ENCODE measurements at regions not wholly inside any gene's neighbourhood (a gene's known extent, or its start where the extent isn't known, plus 50 kb on each side); places are given as distances from the start of the nearest gene placed in this dataset.

GRCh38 chr6:225907-226306, 66.4 kb upstream of the DUSP22 start:
- CTCF ChIA-PET, result no interaction called here
- no peak for TF ChIP-seq NFRKB (IDR thresholded peaks at IDR 0.05)
- TF ChIP-seq ARNT (IDR thresholded peaks at IDR 0.05), result no peak
- TF ChIP-seq ZNF384 (IDR thresholded peaks at IDR 0.05), result no peak
- TF ChIP-seq CTBP1 (IDR thresholded peaks at IDR 0.05; ENCODE audit: borderline replicate concordance), result no peak
- TF ChIP-seq FOXK2 (IDR thresholded peaks at IDR 0.05), result no peak
- TF ChIP-seq HDGF (IDR thresholded peaks at IDR 0.05; ENCODE audit: borderline replicate concordance), result no peak
- TF ChIP-seq FOXM1 (IDR thresholded peaks at IDR 0.05; ENCODE audit: borderline replicate concordance), result no peak
- TF ChIP-seq FOXA1 (IDR thresholded peaks at IDR 0.05), result no peak
- TF ChIP-seq BHLHE40 (IDR thresholded peaks at IDR 0.05; ENCODE audit: borderline replicate concordance), result no peak
- TF ChIP-seq TARDBP (IDR thresholded peaks at IDR 0.05), result no peak
- no peak for TF ChIP-seq SUZ12 (IDR thresholded peaks at IDR 0.05)
- TF ChIP-seq SP1 (IDR thresholded peaks at IDR 0.05), result no peak
- no peak for TF ChIP-seq ELF4 (IDR thresholded peaks at IDR 0.05)
- TF ChIP-seq, protein P1, sequence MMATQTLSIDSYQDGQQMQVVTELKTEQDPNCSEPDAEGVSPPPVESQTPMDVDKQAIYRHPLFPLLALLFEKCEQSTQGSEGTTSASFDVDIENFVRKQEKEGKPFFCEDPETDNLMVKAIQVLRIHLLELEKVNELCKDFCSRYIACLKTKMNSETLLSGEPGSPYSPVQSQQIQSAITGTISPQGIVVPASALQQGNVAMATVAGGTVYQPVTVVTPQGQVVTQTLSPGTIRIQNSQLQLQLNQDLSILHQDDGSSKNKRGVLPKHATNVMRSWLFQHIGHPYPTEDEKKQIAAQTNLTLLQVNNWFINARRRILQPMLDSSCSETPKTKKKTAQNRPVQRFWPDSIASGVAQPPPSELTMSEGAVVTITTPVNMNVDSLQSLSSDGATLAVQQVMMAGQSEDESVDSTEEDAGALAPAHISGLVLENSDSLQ (IDR thresholded peaks at IDR 0.05), result no peak
- no peak for TF ChIP-seq L3MBTL2 (conservative IDR thresholded peaks at IDR 0.05)
- TF ChIP-seq LEF1 (IDR thresholded peaks at IDR 0.05; ENCODE audit: borderline replicate concordance), result no peak
- POLR2A ChIA-PET, result no interaction called here
- no peak for DNase-seq (ENCODE audit: extremely low spot score)

DNA sequence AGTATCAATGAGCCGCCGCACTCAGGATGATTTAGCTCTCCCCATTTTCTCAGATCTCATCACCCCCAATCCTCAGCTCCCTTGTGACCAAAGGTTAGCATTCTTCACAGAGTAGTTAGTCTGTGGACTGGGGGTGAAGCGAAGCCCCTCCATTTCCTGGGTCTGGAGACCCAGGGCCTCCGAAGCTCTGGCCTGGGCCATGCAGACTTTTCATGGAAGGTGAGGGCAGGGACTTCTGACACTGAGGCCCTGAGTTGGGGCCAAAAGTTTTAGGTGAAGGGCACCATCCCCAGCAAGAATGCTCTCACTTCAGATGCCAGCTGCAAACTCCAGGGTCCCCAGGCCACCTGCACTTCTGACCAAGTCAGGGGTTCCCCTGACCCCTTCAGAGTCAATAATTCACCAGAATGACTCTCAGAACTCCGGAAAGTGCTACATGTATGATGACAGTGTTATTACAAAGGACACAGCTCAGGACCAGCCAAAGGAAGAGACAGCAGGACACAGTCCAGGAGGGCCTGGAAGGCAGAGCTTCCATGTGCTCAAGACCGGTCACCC, 65.7 kb upstream of the DUSP22 start:
- CTCF ChIA-PET, result no interaction called here
- no peak for DNase-seq (ENCODE audit: extremely low spot score)
- TF ChIP-seq ARNT (IDR thresholded peaks at IDR 0.05) (no peak), ELF4 (IDR thresholded peaks at IDR 0.05) (no peak), L3MBTL2 (conservative IDR thresholded peaks at IDR 0.05) (no peak), FOXM1 (IDR thresholded peaks at IDR 0.05; ENCODE audit: borderline replicate concordance) (no peak), NFRKB (IDR thresholded peaks at IDR 0.05) (no peak), FOXK2 (IDR thresholded peaks at IDR 0.05) (no peak), CTBP1 (IDR thresholded peaks at IDR 0.05; ENCODE audit: borderline replicate concordance) (no peak), ZNF384 (IDR thresholded peaks at IDR 0.05) (no peak), HDGF (IDR thresholded peaks at IDR 0.05; ENCODE audit: borderline replicate concordance) (no peak), FOXA1 (IDR thresholded peaks at IDR 0.05) (no peak), TARDBP (IDR thresholded peaks at IDR 0.05) (no peak), SUZ12 (IDR thresholded peaks at IDR 0.05) (no peak), LEF1 (IDR thresholded peaks at IDR 0.05; ENCODE audit: borderline replicate concordance) (no peak), BHLHE40 (IDR thresholded peaks at IDR 0.05; ENCODE audit: borderline replicate concordance) (no peak), SP1 (IDR thresholded peaks at IDR 0.05) (no peak)
- TF ChIP-seq, protein P1 (IDR thresholded peaks at IDR 0.05), result no peak
- POLR2A ChIA-PET, result no interaction called here

GRCh38 chr6:227074-227782, 65.1 kb upstream of the DUSP22 start:
- POLR2A ChIA-PET, result no interaction called here
- CTCF ChIA-PET, result no interaction called here
- no peak for DNase-seq (ENCODE audit: extremely low spot score)
- no peak for TF ChIP-seq ELF4 (IDR thresholded peaks at IDR 0.05)
- no peak for TF ChIP-seq ZNF384 (IDR thresholded peaks at IDR 0.05)
- no peak for TF ChIP-seq L3MBTL2 (conservative IDR thresholded peaks at IDR 0.05)
- TF ChIP-seq ARNT (IDR thresholded peaks at IDR 0.05), result no peak
- no peak for TF ChIP-seq HDGF (IDR thresholded peaks at IDR 0.05; ENCODE audit: borderline replicate concordance)
- TF ChIP-seq SP1 (IDR thresholded peaks at IDR 0.05), result no peak
- no peak for TF ChIP-seq BHLHE40 (IDR thresholded peaks at IDR 0.05; ENCODE audit: borderline replicate concordance)
- no peak for TF ChIP-seq FOXA1 (IDR thresholded peaks at IDR 0.05)
- no peak for TF ChIP-seq NFRKB (IDR thresholded peaks at IDR 0.05)
- TF ChIP-seq FOXK2 (IDR thresholded peaks at IDR 0.05), result no peak
- no peak for TF ChIP-seq TARDBP (IDR thresholded peaks at IDR 0.05)
- no peak for TF ChIP-seq SUZ12 (IDR thresholded peaks at IDR 0.05)
- TF ChIP-seq LEF1 (IDR thresholded peaks at IDR 0.05; ENCODE audit: borderline replicate concordance), result no peak
- no peak for TF ChIP-seq FOXM1 (IDR thresholded peaks at IDR 0.05; ENCODE audit: borderline replicate concordance)
- TF ChIP-seq CTBP1 (IDR thresholded peaks at IDR 0.05; ENCODE audit: borderline replicate concordance), result no peak

GRCh38 chr6:227812-228338, 64.4 kb upstream of the DUSP22 start:
- POLR2A ChIA-PET, result no interaction called here
- no peak for DNase-seq (ENCODE audit: extremely low spot score)
- CTCF ChIA-PET, result no interaction called here
- TF ChIP-seq TARDBP (IDR thresholded peaks at IDR 0.05), result no peak
- TF ChIP-seq BHLHE40 (IDR thresholded peaks at IDR 0.05; ENCODE audit: borderline replicate concordance), result no peak

DNA sequence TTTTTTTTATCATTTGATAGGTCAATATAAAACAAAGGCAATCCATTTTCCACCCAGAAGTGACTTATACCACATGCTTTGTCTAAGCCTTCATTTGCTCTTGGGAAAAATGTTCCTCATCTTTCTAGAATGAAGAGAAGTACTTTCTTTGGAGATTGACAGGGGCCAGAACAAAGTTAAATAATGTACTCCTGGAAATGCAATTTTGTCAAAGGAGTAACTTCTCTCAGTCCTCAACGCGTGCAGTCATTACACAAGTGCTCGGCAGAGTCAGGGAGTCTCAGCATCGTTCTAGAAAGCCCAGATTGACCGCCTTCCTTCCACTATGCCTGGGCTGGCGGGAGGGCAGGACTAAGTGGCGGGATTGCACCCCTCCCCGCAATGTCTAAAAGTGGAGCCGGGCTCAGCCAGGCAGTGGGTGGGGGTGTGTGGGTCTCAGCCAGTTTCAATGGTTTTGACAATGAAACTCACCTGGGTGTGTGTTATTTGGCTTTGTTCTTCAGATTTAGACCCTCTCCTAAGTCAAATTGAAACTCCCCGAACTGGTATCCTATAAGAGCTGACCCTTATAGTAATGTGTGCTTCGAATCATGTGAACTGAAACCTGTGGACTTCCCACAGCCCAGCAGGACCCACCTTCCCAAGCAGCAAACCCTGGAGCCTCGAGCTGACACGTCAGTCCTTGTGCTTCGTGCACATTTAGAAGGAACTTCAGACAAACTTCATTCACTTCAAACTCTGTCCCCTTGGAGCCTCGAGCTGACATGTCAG, 63.2 kb upstream of the DUSP22 start:
- CTCF ChIA-PET, result no interaction called here
- no peak for DNase-seq (ENCODE audit: extremely low spot score)
- TF ChIP-seq HDGF (IDR thresholded peaks at IDR 0.05; ENCODE audit: borderline replicate concordance) (no peak), SP1 (IDR thresholded peaks at IDR 0.05) (no peak), TARDBP (IDR thresholded peaks at IDR 0.05) (no peak), FOXM1 (IDR thresholded peaks at IDR 0.05; ENCODE audit: borderline replicate concordance) (no peak), L3MBTL2 (conservative IDR thresholded peaks at IDR 0.05) (no peak), BHLHE40 (IDR thresholded peaks at IDR 0.05; ENCODE audit: borderline replicate concordance) (no peak)
- POLR2A ChIA-PET, result no interaction called here

GRCh38 chr6:231779-232178, 60.5 kb upstream of the DUSP22 start:
- ChIA-PET CTCF (no interaction called here), POLR2A (no interaction called here)
- TF ChIP-seq LEF1 (IDR thresholded peaks at IDR 0.05; ENCODE audit: borderline replicate concordance) (no peak), FOXA1 (IDR thresholded peaks at IDR 0.05) (no peak), ARNT (IDR thresholded peaks at IDR 0.05) (no peak), L3MBTL2 (conservative IDR thresholded peaks at IDR 0.05) (no peak), NFRKB (IDR thresholded peaks at IDR 0.05) (no peak), TARDBP (IDR thresholded peaks at IDR 0.05) (no peak), CTBP1 (IDR thresholded peaks at IDR 0.05; ENCODE audit: borderline replicate concordance) (no peak), ELF4 (IDR thresholded peaks at IDR 0.05) (no peak), BHLHE40 (IDR thresholded peaks at IDR 0.05; ENCODE audit: borderline replicate concordance) (no peak), FOXM1 (IDR thresholded peaks at IDR 0.05; ENCODE audit: borderline replicate concordance) (no peak), SUZ12 (IDR thresholded peaks at IDR 0.05) (no peak), FOXK2 (IDR thresholded peaks at IDR 0.05) (no peak), SP1 (IDR thresholded peaks at IDR 0.05) (no peak), ZNF384 (IDR thresholded peaks at IDR 0.05) (no peak), HDGF (IDR thresholded peaks at IDR 0.05; ENCODE audit: borderline replicate concordance) (no peak)
- TF ChIP-seq, protein P1 (IDR thresholded peaks at IDR 0.05), result no peak
- no peak for DNase-seq (ENCODE audit: extremely low spot score)
